ENCODE measurements at regions not wholly inside any gene's neighbourhood (a gene's known extent, or its start where the extent isn't known, plus 50 kb on each side); places are given as distances from the start of the nearest gene placed in this dataset.

DNA sequence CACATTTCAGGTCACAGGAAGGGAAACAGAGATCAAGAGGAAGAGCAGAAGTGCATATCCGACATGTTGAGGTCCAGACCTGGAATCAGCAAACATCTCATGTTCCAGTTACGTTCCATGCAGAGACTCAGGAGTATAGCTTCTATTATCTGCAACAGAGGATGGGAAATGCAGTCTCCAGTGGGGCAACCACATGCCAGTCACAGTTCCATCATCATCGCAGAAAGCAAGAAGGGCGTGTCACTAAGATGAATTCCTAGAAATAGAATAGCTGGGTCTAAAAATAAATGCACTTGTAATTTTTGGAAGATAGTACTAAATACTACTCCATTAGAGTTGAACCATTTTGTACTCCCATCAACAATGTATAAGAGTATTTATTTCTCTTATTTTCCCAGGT lies 133.2 kb upstream of the MDFIC start:
- TF ChIP-seq EP300 (IDR thresholded peaks at IDR 0.05) (no peak), POLR2A (IDR thresholded peaks at IDR 0.05) (no peak)
- TF ChIP-seq, protein P1, sequence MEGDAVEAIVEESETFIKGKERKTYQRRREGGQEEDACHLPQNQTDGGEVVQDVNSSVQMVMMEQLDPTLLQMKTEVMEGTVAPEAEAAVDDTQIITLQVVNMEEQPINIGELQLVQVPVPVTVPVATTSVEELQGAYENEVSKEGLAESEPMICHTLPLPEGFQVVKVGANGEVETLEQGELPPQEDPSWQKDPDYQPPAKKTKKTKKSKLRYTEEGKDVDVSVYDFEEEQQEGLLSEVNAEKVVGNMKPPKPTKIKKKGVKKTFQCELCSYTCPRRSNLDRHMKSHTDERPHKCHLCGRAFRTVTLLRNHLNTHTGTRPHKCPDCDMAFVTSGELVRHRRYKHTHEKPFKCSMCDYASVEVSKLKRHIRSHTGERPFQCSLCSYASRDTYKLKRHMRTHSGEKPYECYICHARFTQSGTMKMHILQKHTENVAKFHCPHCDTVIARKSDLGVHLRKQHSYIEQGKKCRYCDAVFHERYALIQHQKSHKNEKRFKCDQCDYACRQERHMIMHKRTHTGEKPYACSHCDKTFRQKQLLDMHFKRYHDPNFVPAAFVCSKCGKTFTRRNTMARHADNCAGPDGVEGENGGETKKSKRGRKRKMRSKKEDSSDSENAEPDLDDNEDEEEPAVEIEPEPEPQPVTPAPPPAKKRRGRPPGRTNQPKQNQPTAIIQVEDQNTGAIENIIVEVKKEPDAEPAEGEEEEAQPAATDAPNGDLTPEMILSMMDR (IDR thresholded peaks at IDR 0.05): no peak
